Gastroesophageal sphincter (tissue), 4 donors: ENCODE measurements at regions not wholly inside any gene's neighbourhood (a gene's known extent, or its start where the extent isn't known, plus 50 kb on each side); places are given as distances from the start of the nearest gene placed in this dataset.

Source experiments
- ATAC-seq: fragments of 150-250 bp; one replicate; pipeline ENCODE4 v1.9.1; 2016; ENCODE audit warnings: mild to moderate bottlenecking, moderate library complexity
- H3K27ac ChIP-seq, 4 donors: fragments of 200-600 bp; sonication (generic) in 3 of 4; 1 replicate in 3 of 4; 2 replicates in 1 of 4; pipeline ENCODE4 v1.5.1; 2016 to 2019
- H3K27me3 ChIP-seq: fragments of 200-600 bp; sonication (generic); one replicate; pipeline ENCODE4 v1.5.1; 2019
- H3K36me3 ChIP-seq, 2 donors: fragments of 200-600 bp; sonication (generic); one replicate each; pipeline ENCODE4 v1.5.1; 2019; ENCODE audit warnings: control low read depth in 1 of 2
- H3K4me1 ChIP-seq, 3 donors: fragments of 200-600 bp; sonication (generic); 1 replicate in 2 of 3; 2 replicates in 1 of 3; pipeline ENCODE4 v1.5.1; 2016 to 2019; ENCODE audit warnings: control low read depth in 2 of 3
- H3K4me3 ChIP-seq, 2 donors: fragments of 200-600 bp; sonication (generic); one replicate each; pipeline ENCODE4 v1.5.1; 2019; ENCODE audit warnings: mild to moderate bottlenecking in 1 of 2, moderate library complexity in 1 of 2
- H3K9me3 ChIP-seq, 3 donors: fragments of 200-600 bp; sonication (generic); one replicate each; pipeline ENCODE4 v1.5.1; 2017 to 2019; ENCODE audit warnings: control low read depth in 2 of 3
- CTCF ChIP-seq, 4 experiments: fragments of 200-600 bp in 2 of 4; fragments of 450-650 bp in 2 of 4; sonication (generic) in 1 of 4; IDR thresholded peaks; one replicate each; pipeline ENCODE4 v1.5.1; 2017 to 2019; ENCODE audit warnings: antibody characterized with exemption in 4 of 4, mild to moderate bottlenecking in 2 of 4, moderate library complexity in 2 of 4
- EP300 ChIP-seq: sonication (generic); formaldehyde crosslinking; IDR thresholded peaks from one replicate; pipeline ENCODE4 v1.6.1; 2017; ENCODE audit warnings: antibody characterized with exemption, mild to moderate bottlenecking
- POLR2A ChIP-seq, 2 donors: fragments of 450-650 bp; IDR thresholded peaks; one replicate each; pipeline ENCODE4 v1.6.1; 2017; ENCODE audit warnings: antibody characterized with exemption in 2 of 2, mild to moderate bottlenecking in 2 of 2, moderate library complexity in 1 of 2
- POLR2AphosphoS5 ChIP-seq: sonication (generic); formaldehyde crosslinking; IDR thresholded peaks from one replicate; pipeline ENCODE4 v1.6.1; 2017; ENCODE audit warnings: antibody characterized with exemption
- WGBS, 2 donors: methylation state at CpG; one replicate each; pipeline ENCODE4 v1.1.5; 2018; ENCODE audit warnings: low coverage in 1 of 2; 5-methylcytosine and 5-hydroxymethylcytosine counted together

- no peak overlapping the region for H3K4me3 ChIP-seq
- H3K36me3 ChIP-seq = no peaks in the 10 kb centered on the region
- H3K27me3 ChIP-seq = no peaks in the 10 kb centered on the region
- H3K4me1 ChIP-seq = peaks cover 9 to 23% (median 15%) of the 10 kb centered on the region in 3 donors
- ATAC-seq = no peak
- TF ChIP-seq CTCF (IDR thresholded peaks at IDR 0.05) (no peak), POLR2AphosphoS5 (no peak), EP300 (no peak), POLR2A (IDR thresholded peaks at IDR 0.05) (no peak)
- H3K9me3 ChIP-seq = no peaks in the 10 kb centered on the region
- no peak overlapping the region for H3K27ac ChIP-seq
- WGBS, 2 donors = 100% methylated on average over 1 of the region's 1 CpG; no CpG with 5 or more reads in 1 of the 2 donors
Measured at GRCh38 chr6:113594726-113595125, 262.4 kb upstream of the MARCKS start.

GRCh38 chr6:113595911-113596376 is 261.2 kb upstream of the MARCKS start:
- no peak for ATAC-seq
- Histone ChIP-seq H3K27ac (peak overlapping the region; percentile 55 to 65 (median 64)), H3K4me1 (peaks cover 9 to 23% (median 15%) of the 10 kb centered on the region in 3 donors), H3K36me3 (no peaks in the 10 kb centered on the region), H3K4me3 (no peak overlapping the region), H3K27me3 (no peaks in the 10 kb centered on the region), H3K9me3 (no peaks in the 10 kb centered on the region)
- TF ChIP-seq POLR2A (IDR thresholded peaks at IDR 0.05) (no peak), EP300 (no peak), CTCF (IDR thresholded peaks at IDR 0.05) (no peak), POLR2AphosphoS5 (no peak)
- WGBS, 2 donors = 12 to 17% methylated on average over 6 of the region's 6 CpGs

DNA sequence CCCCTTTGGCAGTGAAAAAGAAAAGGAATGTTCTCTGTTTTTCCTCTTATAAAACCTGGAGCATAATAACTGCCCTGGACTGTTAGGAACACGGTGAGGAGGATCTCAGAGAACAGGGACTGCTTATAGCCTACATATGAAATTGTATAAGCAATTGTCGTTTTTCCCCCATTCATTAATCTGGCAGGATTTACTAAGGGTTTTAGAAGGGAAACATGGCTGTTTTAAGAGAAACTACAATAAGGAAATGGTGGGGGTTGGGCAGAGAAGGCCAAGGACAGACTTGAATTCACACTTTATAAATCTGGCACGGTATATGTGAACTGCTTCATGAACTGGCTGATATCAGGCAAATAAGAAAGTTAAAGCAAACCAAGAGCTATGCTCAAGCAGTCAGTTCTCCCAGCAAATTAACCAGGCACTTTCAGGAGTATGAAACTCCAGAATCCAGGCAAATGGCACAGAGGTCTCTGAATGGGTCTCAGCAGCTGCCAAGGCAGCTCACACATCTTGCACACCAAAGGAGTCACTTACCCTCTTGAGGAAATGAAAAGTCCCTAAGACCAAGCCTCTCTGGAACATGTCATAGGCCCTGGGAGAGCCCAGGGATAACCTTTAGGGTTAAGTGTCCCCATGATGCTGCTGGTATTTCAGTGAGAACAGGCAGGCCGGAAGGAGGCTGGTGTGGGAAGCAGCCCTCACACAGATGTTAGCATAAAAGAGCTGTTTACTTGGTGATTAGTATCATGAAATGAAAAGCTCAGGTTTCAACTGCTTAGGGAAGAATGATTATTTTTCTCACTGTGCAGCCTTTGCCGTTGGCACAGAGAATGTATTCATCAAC is 260.5 kb upstream of the MARCKS start:
- no peaks in the 10 kb centered on the region for H3K27me3 ChIP-seq
- H3K27ac ChIP-seq = peak overlapping the region; percentile 55 to 65 (median 64)
- TF ChIP-seq POLR2A (IDR thresholded peaks at IDR 0.05) = no peak
- no peak for TF ChIP-seq CTCF (IDR thresholded peaks at IDR 0.05)
- WGBS, 2 donors = 19 to 50% methylated on average over 1 to 5 of the region's 5 CpGs
- peaks cover 9 to 23% (median 15%) of the 10 kb centered on the region in 3 donors for H3K4me1 ChIP-seq
- H3K36me3 ChIP-seq = no peaks in the 10 kb centered on the region
- no peak overlapping the region for H3K4me3 ChIP-seq
- H3K9me3 ChIP-seq = no peaks in the 10 kb centered on the region
- ATAC-seq = no peak

- Histone ChIP-seq H3K9me3 (no peaks in the 10 kb centered on the region), H3K36me3 (no peaks in the 10 kb centered on the region), H3K27ac (peak overlapping the region; percentile 55 to 65 (median 64)), H3K4me1 (peaks cover 9 to 23% (median 15%) of the 10 kb centered on the region in 3 donors), H3K4me3 (no peak overlapping the region), H3K27me3 (no peaks in the 10 kb centered on the region)
- no peak for TF ChIP-seq CTCF (IDR thresholded peaks at IDR 0.05)
- TF ChIP-seq POLR2AphosphoS5 = no peak
- no peak for TF ChIP-seq POLR2A (IDR thresholded peaks at IDR 0.05)
- TF ChIP-seq EP300 = no peak
- WGBS, 2 donors = 55% methylated on average over 1 of the region's 1 CpG; no CpG with 5 or more reads in 1 of the 2 donors
- ATAC-seq = no peak
Measured at GRCh38 chr6:113597231-113597583, 259.9 kb upstream of the MARCKS start.

- 78 to 94% methylated on average over 3 of the region's 3 CpGs for WGBS, 2 donors
- ATAC-seq = no peak
- Histone ChIP-seq H3K36me3 (no peaks in the 10 kb centered on the region), H3K9me3 (no peaks in the 10 kb centered on the region), H3K27me3 (no peaks in the 10 kb centered on the region), H3K27ac (no peak overlapping the region), H3K4me3 (no peak overlapping the region), H3K4me1 (peaks cover 9 to 23% (median 15%) of the 10 kb centered on the region in 3 donors)
- no peak for TF ChIP-seq POLR2A (IDR thresholded peaks at IDR 0.05)
- no peak for TF ChIP-seq CTCF (IDR thresholded peaks at IDR 0.05)
- TF ChIP-seq POLR2AphosphoS5 = no peak
- TF ChIP-seq EP300 = no peak
Measured at GRCh38 chr6:113598786-113599185, 258.4 kb upstream of the MARCKS start.
